ENCODE measurements at regions not wholly inside any gene's neighbourhood (a gene's known extent, or its start where the extent isn't known, plus 50 kb on each side); places are given as distances from the start of the nearest gene placed in this dataset.

GRCh38 chr1:43054961-43055360, 96.3 kb upstream of the SLC2A1 start:
- no peak for DNase-seq (ENCODE audit: low read depth, low spot score)
- in situ Hi-C loops (cut with HindIII; ENCODE audit: low sequenced_read_pairs): loop anchor here (25.0 kb wide), 1 partner anchor 143 kb away; no protein-coding TSS in a partner anchor
- H3K4me3 ChIP-seq (ENCODE audit: low read depth, low read length): no peak overlapping the region
- TF ChIP-seq CTCF (IDR thresholded peaks at IDR 0.05; ENCODE audit: low read depth, low read length): no peak

- DNase-seq (ENCODE audit: low read depth, low spot score): no peak
- no peak overlapping the region for H3K4me3 ChIP-seq (ENCODE audit: low read depth, low read length)
- in situ Hi-C loops (cut with HindIII; ENCODE audit: low sequenced_read_pairs): loop anchor here (25.0 kb wide), 1 partner anchor 141 kb away; no protein-coding TSS in a partner anchor
- TF ChIP-seq CTCF (IDR thresholded peaks at IDR 0.05; ENCODE audit: low read depth, low read length): no peak
These were observed 94.2 kb upstream of the SLC2A1 start for GRCh38 chr1:43052786-43053439.

GRCh38 chr1:43052322-43052721, 93.7 kb upstream of the SLC2A1 start:
- no peak for TF ChIP-seq CTCF (IDR thresholded peaks at IDR 0.05; ENCODE audit: low read depth, low read length)
- DNase-seq (ENCODE audit: low read depth, low spot score): no peak
- no peak overlapping the region for H3K4me3 ChIP-seq (ENCODE audit: low read depth, low read length)
- in situ Hi-C loops (cut with HindIII; ENCODE audit: low sequenced_read_pairs): loop anchor here (25.0 kb wide), 1 partner anchor 140 kb away; no protein-coding TSS in a partner anchor

- in situ Hi-C loops (cut with HindIII; ENCODE audit: low sequenced_read_pairs): no loop called here
- no peak for TF ChIP-seq CTCF (IDR thresholded peaks at IDR 0.05; ENCODE audit: low read depth, low read length)
- no peak overlapping the region for H3K4me3 ChIP-seq (ENCODE audit: low read depth, low read length)
- no peak for DNase-seq (ENCODE audit: low read depth, low spot score)
These were observed 90.8 kb upstream of the SLC2A1 start for GRCh38 chr1:43049481-43049880.

- in situ Hi-C loops (cut with HindIII; ENCODE audit: low sequenced_read_pairs): no loop called here
- no peak for TF ChIP-seq CTCF (IDR thresholded peaks at IDR 0.05; ENCODE audit: low read depth, low read length)
- no peak for DNase-seq (ENCODE audit: low read depth, low spot score)
These were observed 89.9 kb upstream of the SLC2A1 start for GRCh38 chr1:43048601-43049011.

GRCh38 chr1:43047135-43047534, 88.5 kb upstream of the SLC2A1 start:
- TF ChIP-seq CTCF (IDR thresholded peaks at IDR 0.05; ENCODE audit: low read depth, low read length): no peak
- no peak overlapping the region for H3K4me3 ChIP-seq (ENCODE audit: low read depth, low read length)
- no peak for DNase-seq (ENCODE audit: low read depth, low spot score)
- in situ Hi-C loops (cut with HindIII; ENCODE audit: low sequenced_read_pairs): no loop called here

More at GRCh38 chr1:43048601-43049011, 89.9 kb upstream of the SLC2A1 start:
- H3K4me3 ChIP-seq (ENCODE audit: low read depth, low read length): no peak overlapping the region
